ENCODE measurements at regions not wholly inside any gene's neighbourhood (a gene's known extent, or its start where the extent isn't known, plus 50 kb on each side); places are given as distances from the start of the nearest gene placed in this dataset.
"Not testable (repeated sequence)": the region's sequence is repeated elsewhere in the genome, so short reads cannot be mapped to it uniquely, and the experiment has no call there.

GRCh38 chr4:25474690-25475089, 97.6 kb downstream of the ANAPC4 start:
- no peak for DNase-seq (ENCODE audit: low spot score)

- DNase-seq (ENCODE audit: low spot score), result no peak
Observed at GRCh38 chr4:25477221-25477620, 100.2 kb downstream of the ANAPC4 start.

- no peak for DNase-seq (ENCODE audit: low spot score)
Observed at GRCh38 chr4:25481648-25482047, 104.6 kb downstream of the ANAPC4 start.

- DNase-seq (ENCODE audit: low spot score), result peak; percentile 91
Observed at GRCh38 chr4:25484243-25484721, 107.2 kb downstream of the ANAPC4 start.

GRCh38 chr4:25485104-25485503, 108.0 kb downstream of the ANAPC4 start:
- DNase-seq (ENCODE audit: low spot score), result no peak

GRCh38 chr4:25486171-25486570, 109.1 kb downstream of the ANAPC4 start:
- DNase-seq (ENCODE audit: low spot score), result peak; percentile 45

GRCh38 chr4:25487155-25487554, 110.1 kb downstream of the ANAPC4 start:
- no peak for DNase-seq (ENCODE audit: low spot score)

- no peak for DNase-seq (ENCODE audit: low spot score)
Observed at GRCh38 chr4:25489253-25489797, 112.3 kb downstream of the ANAPC4 start.

GRCh38 chr4:25493466-25493865, 116.4 kb downstream of the ANAPC4 start:
- DNase-seq (ENCODE audit: low spot score), result no peak

GRCh38 chr4:25494166-25494565, 117.1 kb downstream of the ANAPC4 start:
- no peak for DNase-seq (ENCODE audit: low spot score)

GRCh38 chr4:25500626-25501316, 123.7 kb downstream of the ANAPC4 start:
- no peak for DNase-seq (ENCODE audit: low spot score)

GRCh38 chr4:25502115-25502514, 125.1 kb downstream of the ANAPC4 start:
- DNase-seq (ENCODE audit: low spot score), result no peak

- no peak for DNase-seq (ENCODE audit: low spot score)
Observed at GRCh38 chr4:25503779-25504178, 126.7 kb downstream of the ANAPC4 start.

- no peak for DNase-seq (ENCODE audit: low spot score)
Observed at GRCh38 chr4:25504932-25505636, 128.0 kb downstream of the ANAPC4 start.

GRCh38 chr4:25505637-25505991, 128.6 kb downstream of the ANAPC4 start:
- DNase-seq (ENCODE audit: low spot score), result no peak

GRCh38 chr4:25506032-25506571, 129.0 kb downstream of the ANAPC4 start:
- no peak for DNase-seq (ENCODE audit: low spot score)

- DNase-seq (ENCODE audit: low spot score), result no peak
Observed at GRCh38 chr4:25509646-25510045, 132.6 kb downstream of the ANAPC4 start.

- DNase-seq (ENCODE audit: low spot score), result not testable (repeated sequence)
Observed at GRCh38 chr4:25511823-25512222, 134.8 kb downstream of the ANAPC4 start.

GRCh38 chr4:25513814-25514213, 136.8 kb downstream of the ANAPC4 start:
- no peak for DNase-seq (ENCODE audit: low spot score)

- DNase-seq (ENCODE audit: low spot score), result peak; percentile 60
Observed at GRCh38 chr4:25523405-25523804, 132.2 kb upstream of the SLC34A2 start.

- peak; percentile 40 for DNase-seq (ENCODE audit: low spot score)
Observed at GRCh38 chr4:25524663-25525062, 131.0 kb upstream of the SLC34A2 start.

- DNase-seq (ENCODE audit: low spot score), result no peak
Observed at GRCh38 chr4:25525896-25526295, 129.8 kb upstream of the SLC34A2 start.

GRCh38 chr4:25527034-25527433, 128.6 kb upstream of the SLC34A2 start:
- DNase-seq (ENCODE audit: low spot score), result no peak

All from kidney tubule cell (primary cell).